ENCODE measurements at regions not wholly inside any gene's neighbourhood (a gene's known extent, or its start where the extent isn't known, plus 50 kb on each side); places are given as distances from the start of the nearest gene placed in this dataset.

DNA sequence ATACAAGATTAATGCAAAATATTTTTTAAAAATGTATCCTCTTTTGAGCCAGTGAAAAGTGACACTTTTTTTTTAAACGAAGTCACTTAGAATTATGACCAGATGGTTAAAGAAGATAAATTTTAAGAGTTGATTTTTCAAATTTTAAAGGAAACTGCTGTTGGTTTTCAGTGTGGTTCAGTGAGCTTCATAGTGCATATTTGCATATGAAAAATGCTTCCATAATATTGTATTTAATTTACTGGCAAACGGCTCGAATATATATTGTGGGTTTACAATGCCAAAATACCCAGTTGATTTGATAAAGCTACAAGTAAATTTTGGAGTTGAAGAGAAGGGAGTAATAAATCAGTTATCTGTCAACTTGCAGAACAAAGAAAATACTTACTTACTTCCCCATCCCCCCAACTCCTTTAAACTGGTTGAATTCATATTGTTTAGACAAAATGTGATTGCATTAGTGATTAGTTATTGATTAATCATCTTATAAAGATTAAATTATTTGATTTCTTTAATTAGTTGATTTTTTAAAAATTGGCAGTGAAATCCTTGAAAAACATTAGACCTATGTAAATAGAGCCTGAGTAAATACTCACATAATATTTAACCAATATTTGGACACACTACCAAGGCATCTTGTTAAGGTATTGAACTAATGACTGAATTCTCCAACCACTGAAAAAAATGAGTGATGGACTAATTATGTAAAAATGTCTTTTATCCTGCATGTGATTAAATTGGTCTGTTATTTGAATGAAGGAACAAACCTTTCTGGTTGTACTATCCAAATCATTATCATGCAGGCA lies 122.8 kb upstream of the APP start:
- TF ChIP-seq, protein P1, sequence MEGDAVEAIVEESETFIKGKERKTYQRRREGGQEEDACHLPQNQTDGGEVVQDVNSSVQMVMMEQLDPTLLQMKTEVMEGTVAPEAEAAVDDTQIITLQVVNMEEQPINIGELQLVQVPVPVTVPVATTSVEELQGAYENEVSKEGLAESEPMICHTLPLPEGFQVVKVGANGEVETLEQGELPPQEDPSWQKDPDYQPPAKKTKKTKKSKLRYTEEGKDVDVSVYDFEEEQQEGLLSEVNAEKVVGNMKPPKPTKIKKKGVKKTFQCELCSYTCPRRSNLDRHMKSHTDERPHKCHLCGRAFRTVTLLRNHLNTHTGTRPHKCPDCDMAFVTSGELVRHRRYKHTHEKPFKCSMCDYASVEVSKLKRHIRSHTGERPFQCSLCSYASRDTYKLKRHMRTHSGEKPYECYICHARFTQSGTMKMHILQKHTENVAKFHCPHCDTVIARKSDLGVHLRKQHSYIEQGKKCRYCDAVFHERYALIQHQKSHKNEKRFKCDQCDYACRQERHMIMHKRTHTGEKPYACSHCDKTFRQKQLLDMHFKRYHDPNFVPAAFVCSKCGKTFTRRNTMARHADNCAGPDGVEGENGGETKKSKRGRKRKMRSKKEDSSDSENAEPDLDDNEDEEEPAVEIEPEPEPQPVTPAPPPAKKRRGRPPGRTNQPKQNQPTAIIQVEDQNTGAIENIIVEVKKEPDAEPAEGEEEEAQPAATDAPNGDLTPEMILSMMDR (IDR thresholded peaks at IDR 0.05), result no peak
- no peak for TF ChIP-seq POLR2AphosphoS5 (IDR thresholded peaks at IDR 0.05; ENCODE audit: low read depth, low read length)

Measured in Panc1 (cell line).